K562 (cell line): ENCODE measurements at regions not wholly inside any gene's neighbourhood (a gene's known extent, or its start where the extent isn't known, plus 50 kb on each side); places are given as distances from the start of the nearest gene placed in this dataset.

ENCODE experiments used
- ASH1L ChIP-seq: fragments of 450-650 bp; IDR thresholded peaks from 2 replicates; pipeline ENCODE4 v1.6.1; 2018; ENCODE audit warnings: borderline replicate concordance, mild to moderate bottlenecking, low read depth; ENCODE audit not compliant: partially characterized antibody
- E4F1 ChIP-seq: fragments of 250-450 bp; sonication (Bioruptor Pico); IDR thresholded peaks from 2 replicates; pipeline ENCODE4 v1.5.0; 2021; ENCODE audit warnings: mild to moderate bottlenecking, borderline replicate concordance
- ETV6 ChIP-seq, 3 experiments: fragments of 150-350 bp in 1 of 3; sonication (generic) in 1 of 3; formaldehyde crosslinking in 1 of 3; IDR thresholded peaks; 2 replicates each; pipeline versions ENCODE4 v1.6.1 to v1.8.0; 2014 to 2022; ENCODE audit warnings: borderline replicate concordance in 2 of 3, low read depth in 2 of 3, antibody characterized with exemption in 1 of 3, low read length in 1 of 3, mild to moderate bottlenecking in 1 of 3, missing genetic modification reagents in 1 of 3
- FOXK1 ChIP-seq: sonication (generic); formaldehyde crosslinking; IDR thresholded peaks from 2 replicates; pipeline ENCODE4 v1.8.0; 2022; ENCODE audit warnings: missing genetic modification reagents, mild to moderate bottlenecking, borderline replicate concordance
- FOXP4 ChIP-seq: sonication (generic); formaldehyde crosslinking; IDR thresholded peaks from 2 replicates; pipeline ENCODE4 v1.8.0; 2022; ENCODE audit warnings: mild to moderate bottlenecking, missing genetic modification reagents, borderline replicate concordance
- HNRNPLL ChIP-seq: fragments of 200-400 bp; formaldehyde crosslinking; IDR thresholded peaks from 2 replicates; pipeline ENCODE4 v1.6.1; 2017; ENCODE audit warnings: low read length, low read depth, mild to moderate bottlenecking; ENCODE audit not compliant: poor library complexity, severe bottlenecking
- KLF6 ChIP-seq: fragments of 250-450 bp; sonication (Bioruptor Pico); IDR thresholded peaks from 2 replicates; pipeline ENCODE4 v1.4.0; 2020; ENCODE audit warnings: mild to moderate bottlenecking, moderate library complexity, borderline replicate concordance
- MTA1 ChIP-seq: fragments of 450-650 bp; IDR thresholded peaks from 2 replicates; pipeline ENCODE4 v1.6.1; 2017; ENCODE audit warnings: borderline replicate concordance
- MTA2 ChIP-seq: fragments of 450-650 bp; IDR thresholded peaks from 2 replicates; pipeline ENCODE4 v1.6.1; 2016; ENCODE audit warnings: low read depth
- NCOA2 ChIP-seq, 2 experiments: fragments of 450-650 bp; IDR thresholded peaks; 2 replicates each; pipeline ENCODE4 v1.6.1; 2018; ENCODE audit warnings: mild to moderate bottlenecking in 2 of 2, moderate library complexity in 1 of 2; ENCODE audit not compliant: partially characterized antibody in 2 of 2
- POLR2A ChIP-seq: fragments of 450-650 bp; conservative IDR thresholded peaks from 2 replicates; pipeline ENCODE4 v1.6.1; 2016
- TGIF2 ChIP-seq: sonication (generic); formaldehyde crosslinking; IDR thresholded peaks from 2 replicates; pipeline ENCODE4 v1.8.1; 2022; ENCODE audit warnings: mild to moderate bottlenecking, missing genetic modification reagents, moderate library complexity
- ZBTB33 ChIP-seq: sonication (generic); formaldehyde crosslinking; IDR thresholded peaks from 2 replicates; pipeline ENCODE4 v1.8.1; 2023; ENCODE audit warnings: mild to moderate bottlenecking, missing genetic modification reagents
- ZNF584 ChIP-seq: fragments of 200-800 bp; sonication (Bioruptor generic); IDR thresholded peaks from 2 replicates; pipeline ENCODE4 v1.6.1; 2016; ENCODE audit warnings: low read depth, mild to moderate bottlenecking, missing genetic modification characterization, missing compliant biosample characterization
- ZNF75A ChIP-seq: fragments of 450-650 bp; formaldehyde crosslinking; IDR thresholded peaks from 2 replicates; pipeline ENCODE4 v1.4.0; 2020; ENCODE audit warnings: mild to moderate bottlenecking
- TF ChIP-seq, protein P1 (sequence below), 2 experiments: fragments of 200-800 bp in 1 of 2; sonication (Bioruptor generic) in 1 of 2; sonication (generic) in 1 of 2; formaldehyde crosslinking in 1 of 2; IDR thresholded peaks in 1 of 2; conservative IDR thresholded peaks in 1 of 2; 2 replicates each; pipeline versions ENCODE4 v1.5.0 to v1.6.1; 2016 to 2020; ENCODE audit warnings: missing compliant biosample characterization in 1 of 2, missing genetic modification characterization in 1 of 2, missing genetic modification reagents in 1 of 2
- TF ChIP-seq, protein P2 (sequence below): sonication (generic); IDR thresholded peaks from 2 replicates; pipeline ENCODE4 v1.6.1; 2016

- TF ChIP-seq FOXP4 (no peak), FOXK1 (CRISPR knock-in tag) (no peak), POLR2A (no peak), NCOA2 (IDR thresholded peaks at IDR 0.05; ENCODE audit: partially characterized antibody in 2 of 2) (peak in 1 of 2 experiments; percentile 40), TGIF2 (CRISPR knock-in tag) (no peak), MTA2 (peak; percentile 93), ASH1L (no peak), MTA1 (peak; percentile 82), ZNF75A (CRISPR knock-in tag) (peak; percentile 94), ZNF584 (CRISPR knock-in tag) (peak; percentile 97), ZBTB33 (CRISPR knock-in tag) (no peak), HNRNPLL (no peak), E4F1 (CRISPR knock-in tag) (peak; percentile 91), ETV6 (IDR thresholded peaks at IDR 0.05; ENCODE audit: borderline replicate concordance in 1 of 2, low read depth in 2 of 2, low read length in 1 of 2) (no peak), ETV6 (CRISPR knock-in tag; IDR thresholded peaks at IDR 0.05; ENCODE audit: borderline replicate concordance) (no peak), KLF6 (peak; percentile 100)
- TF ChIP-seq, protein P1, sequence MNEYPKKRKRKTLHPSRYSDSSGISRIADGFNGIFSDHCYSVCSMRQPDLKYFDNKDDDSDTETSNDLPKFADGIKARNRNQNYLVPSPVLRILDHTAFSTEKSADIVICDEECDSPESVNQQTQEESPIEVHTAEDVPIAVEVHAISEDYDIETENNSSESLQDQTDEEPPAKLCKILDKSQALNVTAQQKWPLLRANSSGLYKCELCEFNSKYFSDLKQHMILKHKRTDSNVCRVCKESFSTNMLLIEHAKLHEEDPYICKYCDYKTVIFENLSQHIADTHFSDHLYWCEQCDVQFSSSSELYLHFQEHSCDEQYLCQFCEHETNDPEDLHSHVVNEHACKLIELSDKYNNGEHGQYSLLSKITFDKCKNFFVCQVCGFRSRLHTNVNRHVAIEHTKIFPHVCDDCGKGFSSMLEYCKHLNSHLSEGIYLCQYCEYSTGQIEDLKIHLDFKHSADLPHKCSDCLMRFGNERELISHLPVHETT (CRISPR knock-in tag; conservative IDR thresholded peaks at IDR 0.05 in 1 of 2, IDR thresholded peaks at IDR 0.05 in 1 of 2), result peak in 1 of 2 experiments; percentile 95; a peak in 2 of 4 replicates
- TF ChIP-seq, protein P2, sequence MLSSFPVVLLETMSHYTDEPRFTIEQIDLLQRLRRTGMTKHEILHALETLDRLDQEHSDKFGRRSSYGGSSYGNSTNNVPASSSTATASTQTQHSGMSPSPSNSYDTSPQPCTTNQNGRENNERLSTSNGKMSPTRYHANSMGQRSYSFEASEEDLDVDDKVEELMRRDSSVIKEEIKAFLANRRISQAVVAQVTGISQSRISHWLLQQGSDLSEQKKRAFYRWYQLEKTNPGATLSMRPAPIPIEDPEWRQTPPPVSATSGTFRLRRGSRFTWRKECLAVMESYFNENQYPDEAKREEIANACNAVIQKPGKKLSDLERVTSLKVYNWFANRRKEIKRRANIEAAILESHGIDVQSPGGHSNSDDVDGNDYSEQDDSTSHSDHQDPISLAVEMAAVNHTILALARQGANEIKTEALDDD, result no peak
Observed at GRCh38 chr16:65769055-65769465, 597.4 kb upstream of the CDH5 start (continued).
